ENCODE measurements at regions not wholly inside any gene's neighbourhood (a gene's known extent, or its start where the extent isn't known, plus 50 kb on each side); places are given as distances from the start of the nearest gene placed in this dataset.
"Not testable (repeated sequence)": the region's sequence is repeated elsewhere in the genome, so short reads cannot be mapped to it uniquely, and the experiment has no call there.

- DNase-seq (ENCODE audit: low read depth), result no peak
Observed at GRCh38 chr21:31455506-31455905, 111.4 kb upstream of the TIAM1 start.

- no peak for DNase-seq (ENCODE audit: low read depth)
Observed at GRCh38 chr21:31450980-31451379, 106.9 kb upstream of the TIAM1 start.

- DNase-seq (ENCODE audit: low read depth), result no peak
Observed at GRCh38 chr21:31449921-31450535, 106.0 kb upstream of the TIAM1 start.

- no peak for DNase-seq (ENCODE audit: low read depth)
Observed at GRCh38 chr21:31448496-31448895, 104.4 kb upstream of the TIAM1 start.

GRCh38 chr21:31447505-31447904 is 103.4 kb upstream of the TIAM1 start:
- peak; percentile 8 for DNase-seq (ENCODE audit: low read depth)

GRCh38 chr21:31446226-31446855 is 102.3 kb upstream of the TIAM1 start:
- DNase-seq (ENCODE audit: low read depth), result no peak

GRCh38 chr21:31445137-31445536 is 101.1 kb upstream of the TIAM1 start:
- no peak for DNase-seq (ENCODE audit: low read depth)

GRCh38 chr21:31443736-31444521 is 99.9 kb upstream of the TIAM1 start:
- DNase-seq (ENCODE audit: low read depth), result no peak

GRCh38 chr21:31442339-31442738 is 98.3 kb upstream of the TIAM1 start:
- no peak for DNase-seq (ENCODE audit: low read depth)

GRCh38 chr21:31429506-31429905 is 85.4 kb upstream of the TIAM1 start:
- DNase-seq (ENCODE audit: low read depth), result no peak

GRCh38 chr21:31426235-31426797 is 82.3 kb upstream of the TIAM1 start:
- no peak for DNase-seq (ENCODE audit: low read depth)

- DNase-seq (ENCODE audit: low read depth), result no peak
Observed at GRCh38 chr21:31425138-31425537, 81.1 kb upstream of the TIAM1 start.

GRCh38 chr21:31424058-31424457 is 80.0 kb upstream of the TIAM1 start:
- no peak for DNase-seq (ENCODE audit: low read depth)

- no peak for DNase-seq (ENCODE audit: low read depth)
Observed at GRCh38 chr21:31420988-31421387, 76.9 kb upstream of the TIAM1 start.

- no peak for DNase-seq (ENCODE audit: low read depth)
Observed at GRCh38 chr21:31420354-31420753, 76.3 kb upstream of the TIAM1 start.

GRCh38 chr21:31418377-31419001 is 74.4 kb upstream of the TIAM1 start:
- no peak for DNase-seq (ENCODE audit: low read depth)

GRCh38 chr21:31417214-31417613 is 73.2 kb upstream of the TIAM1 start:
- not testable (repeated sequence) for DNase-seq (ENCODE audit: low read depth)

GRCh38 chr21:31416465-31416864 is 72.4 kb upstream of the TIAM1 start:
- DNase-seq (ENCODE audit: low read depth), result no peak

GRCh38 chr21:31414263-31415000 is 70.4 kb upstream of the TIAM1 start:
- DNase-seq (ENCODE audit: low read depth), result no peak

GRCh38 chr21:31413698-31414097 is 69.6 kb upstream of the TIAM1 start:
- no peak for DNase-seq (ENCODE audit: low read depth)

GRCh38 chr21:31410499-31411131 is 66.6 kb upstream of the TIAM1 start:
- DNase-seq (ENCODE audit: low read depth), result peak; percentile 36

Measured in Daoy (cell line).